Body of pancreas (tissue), 4 donors: ENCODE measurements at regions not wholly inside any gene's neighbourhood (a gene's known extent, or its start where the extent isn't known, plus 50 kb on each side); places are given as distances from the start of the nearest gene placed in this dataset.

Experiments
- CTCF ChIP-seq, 7 experiments: fragments of 450-650 bp in 4 of 7; fragments of 200-600 bp in 3 of 7; sonication (generic) in 3 of 7; IDR thresholded peaks; one replicate each; pipeline ENCODE4 v1.5.1; 2016 to 2019; ENCODE audit warnings: antibody characterized with exemption in 7 of 7
- POLR2A ChIP-seq, 3 donors: fragments of 450-650 bp; IDR thresholded peaks; one replicate each; pipeline ENCODE4 v1.6.1; 2016; ENCODE audit warnings: antibody characterized with exemption in 3 of 3, mild to moderate bottlenecking in 2 of 3

DNA sequence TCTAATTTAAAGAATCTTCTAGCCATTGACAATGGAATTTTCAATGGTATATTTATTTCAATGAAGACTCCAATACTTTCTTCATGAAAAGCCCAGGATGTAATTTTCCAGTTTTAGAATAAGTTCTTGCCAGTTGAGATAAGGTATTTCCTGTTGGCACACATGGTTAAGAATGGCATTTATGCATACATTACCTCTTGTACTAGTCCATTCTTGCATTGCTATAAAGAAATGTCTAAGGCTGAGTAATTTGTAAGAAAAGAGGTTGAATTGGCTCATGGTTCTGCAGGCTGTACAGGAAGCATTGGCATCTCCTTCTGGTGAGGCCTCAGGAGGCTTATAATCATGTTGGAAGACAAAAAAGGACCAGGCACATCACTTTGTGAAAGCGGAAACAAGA lies 1179.6 kb downstream of the AMY1C start:
- TF ChIP-seq CTCF (IDR thresholded peaks at IDR 0.05) (no peak), POLR2A (IDR thresholded peaks at IDR 0.05) (no peak)
